Peyer's patch (tissue), 4 donors: ENCODE measurements at regions not wholly inside any gene's neighbourhood (a gene's known extent, or its start where the extent isn't known, plus 50 kb on each side); places are given as distances from the start of the nearest gene placed in this dataset.
"Not testable (repeated sequence)": the region's sequence is repeated elsewhere in the genome, so short reads cannot be mapped to it uniquely, and the experiment has no call there.

Experiments used
- POLR2A ChIP-seq, 2 donors: fragments of 450-650 bp; IDR thresholded peaks; one replicate each; pipeline ENCODE4 v1.5.1; 2017; ENCODE audit warnings: antibody characterized with exemption in 2 of 2, mild to moderate bottlenecking in 2 of 2, moderate library complexity in 2 of 2
- TF ChIP-seq, protein P1 (sequence below), 6 experiments: fragments of 450-650 bp in 4 of 6; fragments of 200-600 bp in 2 of 6; sonication (generic) in 1 of 6; IDR thresholded peaks; one replicate each; pipeline ENCODE4 v1.5.1; 2017 to 2019; ENCODE audit warnings: antibody characterized with exemption in 6 of 6, mild to moderate bottlenecking in 3 of 6, moderate library complexity in 1 of 6

GRCh38 chr9:40768646-40769198 lies 359.8 kb downstream of the FOXD4L6 start:
- TF ChIP-seq, protein P1, sequence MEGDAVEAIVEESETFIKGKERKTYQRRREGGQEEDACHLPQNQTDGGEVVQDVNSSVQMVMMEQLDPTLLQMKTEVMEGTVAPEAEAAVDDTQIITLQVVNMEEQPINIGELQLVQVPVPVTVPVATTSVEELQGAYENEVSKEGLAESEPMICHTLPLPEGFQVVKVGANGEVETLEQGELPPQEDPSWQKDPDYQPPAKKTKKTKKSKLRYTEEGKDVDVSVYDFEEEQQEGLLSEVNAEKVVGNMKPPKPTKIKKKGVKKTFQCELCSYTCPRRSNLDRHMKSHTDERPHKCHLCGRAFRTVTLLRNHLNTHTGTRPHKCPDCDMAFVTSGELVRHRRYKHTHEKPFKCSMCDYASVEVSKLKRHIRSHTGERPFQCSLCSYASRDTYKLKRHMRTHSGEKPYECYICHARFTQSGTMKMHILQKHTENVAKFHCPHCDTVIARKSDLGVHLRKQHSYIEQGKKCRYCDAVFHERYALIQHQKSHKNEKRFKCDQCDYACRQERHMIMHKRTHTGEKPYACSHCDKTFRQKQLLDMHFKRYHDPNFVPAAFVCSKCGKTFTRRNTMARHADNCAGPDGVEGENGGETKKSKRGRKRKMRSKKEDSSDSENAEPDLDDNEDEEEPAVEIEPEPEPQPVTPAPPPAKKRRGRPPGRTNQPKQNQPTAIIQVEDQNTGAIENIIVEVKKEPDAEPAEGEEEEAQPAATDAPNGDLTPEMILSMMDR (IDR thresholded peaks at IDR 0.05) = not testable (repeated sequence)
- TF ChIP-seq POLR2A (IDR thresholded peaks at IDR 0.05) = not testable (repeated sequence)
